Renal pelvis (tissue), 1 donor: ENCODE measurements at regions not wholly inside any gene's neighbourhood (a gene's known extent, or its start where the extent isn't known, plus 50 kb on each side); places are given as distances from the start of the nearest gene placed in this dataset.
"Not testable (repeated sequence)": the region's sequence is repeated elsewhere in the genome, so short reads cannot be mapped to it uniquely, and the experiment has no call there.

Experiments
- DNase-seq: peaks from one replicate; pipeline ENCODE4 v3.0.0-alpha.2; 2013

GRCh38 chr2:175829741-175830140 is 172.3 kb downstream of the LNPK start:
- DNase-seq, result no peak

DNA sequence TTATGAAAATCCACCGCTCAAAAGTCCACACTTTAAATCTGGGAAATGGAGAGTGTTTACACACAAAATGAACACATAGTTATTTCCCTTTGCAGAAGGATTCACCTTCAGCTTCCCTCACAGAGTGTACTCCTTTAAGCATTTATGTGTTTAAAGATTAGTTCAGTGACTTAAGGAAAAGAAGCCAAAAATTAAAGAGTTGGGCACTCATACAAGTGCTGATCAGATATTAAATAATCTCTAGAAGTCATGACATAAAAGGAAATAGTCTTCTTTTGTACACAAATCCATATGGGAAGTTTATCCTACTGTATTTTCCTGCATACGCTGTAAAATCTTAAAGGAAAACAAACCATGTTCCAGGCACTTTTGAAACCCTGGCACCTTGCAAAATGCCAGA is 174.2 kb downstream of the LNPK start:
- DNase-seq, result no peak

DNA sequence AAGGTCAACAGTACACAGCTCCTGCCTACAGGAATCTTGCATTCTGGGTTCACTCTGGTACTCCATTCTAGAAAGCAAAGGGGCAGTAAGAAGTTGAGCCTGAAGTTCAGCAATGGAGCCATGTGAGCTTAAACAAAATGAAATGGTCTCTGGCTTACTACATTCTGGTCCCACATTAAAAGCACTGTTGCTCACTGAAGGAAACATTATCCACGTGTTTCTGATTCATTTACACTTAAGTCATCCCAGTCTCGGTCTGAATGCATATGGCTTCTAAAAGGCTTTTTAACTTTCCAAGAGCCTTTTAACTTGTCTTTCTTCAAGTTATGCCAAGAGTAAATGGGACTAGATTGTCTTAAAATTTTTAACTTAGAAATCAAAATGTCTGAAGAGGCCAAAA is 177.8 kb downstream of the LNPK start:
- DNase-seq, result no peak

DNA sequence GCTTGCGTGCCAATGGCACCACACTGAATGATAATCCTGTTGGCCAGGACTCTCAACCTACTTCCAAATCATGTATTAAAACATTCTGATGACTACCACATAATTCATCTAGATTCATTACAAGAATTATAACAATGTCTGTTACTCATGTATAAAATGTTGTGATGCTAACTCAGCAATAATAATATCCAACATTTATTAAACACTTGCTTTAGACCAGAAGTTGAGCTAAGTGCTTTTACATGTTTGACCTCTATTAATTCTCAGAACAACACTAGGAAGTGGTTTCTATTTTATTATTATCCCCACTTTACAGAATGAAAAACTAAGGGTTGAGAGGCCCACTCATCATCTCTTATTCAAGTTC is 178.4 kb downstream of the LNPK start:
- no peak for DNase-seq

- DNase-seq, result no peak
Measured at GRCh38 chr2:175823002-175823706, 178.9 kb downstream of the LNPK start.

DNA sequence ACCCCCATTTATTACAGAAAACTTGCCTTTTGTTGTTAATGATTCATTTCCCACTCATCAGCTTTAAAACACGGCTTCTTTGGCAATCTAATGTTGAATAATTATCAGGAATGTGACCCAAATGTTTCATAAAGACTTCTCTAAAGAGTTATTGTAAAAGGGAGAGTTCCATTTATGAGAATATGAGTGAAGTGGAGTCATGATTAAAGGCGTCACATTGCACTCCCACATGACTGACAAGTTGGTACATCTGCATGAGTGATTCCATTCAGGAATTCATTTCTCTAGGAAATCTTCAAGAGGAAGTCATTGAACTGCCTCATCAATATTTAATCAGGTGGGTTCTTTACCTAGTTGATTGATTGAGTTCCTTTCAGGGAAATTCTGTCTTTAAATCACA is 184.8 kb downstream of the LNPK start:
- DNase-seq, result no peak

- DNase-seq, result no peak
Measured at GRCh38 chr2:175815537-175815936, 186.5 kb downstream of the LNPK start.

DNA sequence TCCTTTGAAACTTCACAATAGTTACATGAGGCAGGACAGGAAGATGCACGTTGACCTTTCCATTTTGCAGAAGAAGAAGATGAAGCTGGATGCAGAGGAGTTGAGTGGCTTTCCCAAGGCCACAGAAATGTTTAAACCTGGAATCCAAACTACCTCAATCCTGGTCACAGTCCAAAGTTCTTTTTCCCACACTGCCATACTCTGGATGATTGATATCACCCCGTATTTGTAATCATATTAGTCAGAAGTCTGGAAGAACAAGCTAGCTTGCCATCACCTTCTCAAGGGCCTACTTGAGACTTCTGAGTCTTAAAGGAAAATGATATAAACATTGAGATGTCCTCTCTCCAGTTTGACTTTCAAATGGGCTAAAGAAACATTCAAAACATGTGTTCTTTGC is 190.1 kb downstream of the LNPK start:
- no peak for DNase-seq

DNA sequence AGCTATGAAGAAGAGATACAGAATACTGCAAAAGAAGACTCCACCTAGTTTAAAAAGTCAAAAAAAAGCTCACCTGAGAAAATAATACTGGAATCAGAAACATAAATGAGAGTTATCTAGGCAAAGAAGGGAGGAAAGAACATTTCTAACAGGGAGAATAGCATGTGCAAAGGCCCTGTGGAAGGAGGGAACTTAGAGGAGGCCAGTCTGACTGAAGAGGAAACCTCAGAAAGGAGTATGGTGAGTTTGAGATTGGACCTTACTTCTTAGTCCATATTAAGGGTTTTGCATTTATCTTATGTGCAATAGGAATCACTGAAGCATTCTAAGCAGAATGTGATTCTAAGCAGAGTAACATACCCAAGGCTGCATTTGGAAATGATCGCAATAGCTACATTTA is 193.2 kb downstream of the LNPK start:
- DNase-seq, result no peak

DNA sequence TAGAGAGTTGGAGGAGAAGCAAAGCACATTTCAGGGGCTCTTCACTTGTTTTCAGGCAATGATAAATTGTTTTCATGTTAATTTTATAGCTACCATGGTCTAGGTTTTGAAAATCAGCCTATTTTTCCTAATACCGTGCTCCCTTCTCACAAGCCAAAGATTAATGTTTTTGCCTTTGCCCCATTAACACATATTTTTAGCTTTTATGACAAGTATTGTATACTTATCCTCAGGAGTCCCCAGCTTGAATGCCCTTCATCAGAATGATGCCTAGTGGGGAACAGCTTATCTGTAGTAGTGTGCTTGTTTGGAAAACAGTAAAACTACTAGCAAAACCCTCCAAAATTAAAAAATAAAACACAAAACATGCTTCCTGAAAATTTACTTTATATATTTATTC is 194.0 kb downstream of the LNPK start:
- no peak for DNase-seq

DNA sequence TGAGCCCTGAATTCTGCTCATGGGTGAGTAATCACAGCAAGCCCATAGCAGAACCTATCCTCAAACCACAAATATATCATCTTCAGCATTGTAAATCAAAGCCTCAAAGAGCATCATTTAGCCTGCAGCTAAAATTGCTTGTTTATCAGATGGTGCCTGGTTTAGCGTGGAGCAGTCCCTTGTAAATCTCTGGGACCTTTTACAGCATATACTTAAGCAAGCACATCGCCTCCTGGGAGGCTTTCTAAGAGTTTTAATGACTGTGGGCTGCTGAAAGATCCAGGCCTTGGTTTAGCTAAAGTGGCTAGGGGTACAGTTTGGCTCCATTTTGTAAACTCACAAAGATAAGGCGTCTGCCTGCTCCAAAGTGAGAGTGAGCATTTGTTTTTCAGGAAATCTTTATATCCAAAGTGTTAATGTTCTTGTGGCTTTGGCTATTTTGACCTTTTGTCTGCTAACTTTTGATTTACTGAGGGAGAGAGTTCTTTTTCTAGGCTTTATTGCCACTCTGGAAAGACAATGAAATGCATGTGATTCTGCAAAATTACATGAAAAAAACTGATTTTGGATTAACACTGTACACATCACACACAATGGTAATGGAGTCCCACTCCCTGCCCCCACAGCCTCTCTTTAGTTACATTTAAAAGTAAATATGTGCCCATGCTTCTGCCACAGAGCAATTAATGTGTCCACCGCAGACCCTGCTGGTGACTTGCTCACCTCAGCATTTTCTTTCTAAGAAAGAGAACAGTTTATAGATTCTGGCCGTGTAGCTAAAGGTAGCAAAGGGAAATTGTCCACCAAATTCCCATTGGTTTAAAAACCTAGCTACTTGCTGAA is 194.8 kb downstream of the LNPK start:
- no peak for DNase-seq

DNA sequence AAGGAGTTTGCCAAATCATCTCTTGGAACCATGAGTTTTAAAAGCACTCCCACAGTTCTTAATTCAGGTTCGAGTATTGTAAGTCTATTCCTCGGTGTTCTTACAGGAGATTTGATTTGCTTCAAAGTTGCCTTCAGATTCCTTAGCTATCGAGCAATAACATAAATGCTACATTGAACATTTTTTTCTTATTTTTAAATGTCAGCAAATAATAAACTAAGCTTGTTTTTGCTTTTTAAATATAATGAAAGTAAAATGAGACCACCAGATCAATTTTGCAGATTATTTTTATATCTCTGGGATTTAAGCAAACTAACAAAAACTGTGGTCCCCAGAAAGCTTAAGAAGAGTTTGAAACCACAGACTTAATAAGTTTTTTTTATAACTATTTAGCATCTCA is 195.5 kb downstream of the LNPK start:
- DNase-seq, result no peak

GRCh38 chr2:175806125-175806490 is 196.0 kb downstream of the LNPK start:
- DNase-seq, result no peak

DNA sequence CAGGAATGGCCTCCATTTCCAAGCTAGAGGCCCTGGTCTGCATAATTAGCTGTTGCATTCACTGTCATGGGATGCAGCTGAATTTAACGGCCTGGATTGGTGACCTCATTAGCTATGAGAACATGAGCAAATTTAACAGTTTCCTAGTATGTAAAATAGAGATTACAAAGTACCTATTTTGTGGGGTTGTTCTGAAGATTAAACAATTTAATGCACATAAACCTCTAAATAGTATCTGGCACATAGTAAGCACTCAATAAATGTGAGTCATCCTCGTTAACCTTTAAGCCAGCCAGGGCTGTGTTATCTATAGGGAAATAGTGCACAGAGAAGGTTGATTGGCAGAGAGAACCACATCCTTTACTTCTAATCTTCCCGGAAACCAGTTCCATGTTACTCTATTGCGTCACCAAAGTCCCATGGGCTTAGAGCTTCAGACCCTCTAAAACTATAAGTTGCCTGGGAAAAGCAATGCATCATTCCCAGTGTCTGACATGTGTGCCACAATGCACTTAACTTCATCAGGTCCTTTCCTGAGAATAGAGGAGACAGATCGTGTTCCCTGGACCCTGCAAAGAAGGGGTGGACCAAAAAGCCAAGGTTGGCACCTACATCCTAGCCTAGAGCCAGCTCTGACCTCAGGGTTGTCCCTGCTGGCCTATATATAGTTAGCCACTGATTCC is 196.5 kb downstream of the LNPK start:
- DNase-seq, result no peak

GRCh38 chr2:175804122-175804521 is 197.9 kb downstream of the LNPK start:
- DNase-seq, result no peak

DNA sequence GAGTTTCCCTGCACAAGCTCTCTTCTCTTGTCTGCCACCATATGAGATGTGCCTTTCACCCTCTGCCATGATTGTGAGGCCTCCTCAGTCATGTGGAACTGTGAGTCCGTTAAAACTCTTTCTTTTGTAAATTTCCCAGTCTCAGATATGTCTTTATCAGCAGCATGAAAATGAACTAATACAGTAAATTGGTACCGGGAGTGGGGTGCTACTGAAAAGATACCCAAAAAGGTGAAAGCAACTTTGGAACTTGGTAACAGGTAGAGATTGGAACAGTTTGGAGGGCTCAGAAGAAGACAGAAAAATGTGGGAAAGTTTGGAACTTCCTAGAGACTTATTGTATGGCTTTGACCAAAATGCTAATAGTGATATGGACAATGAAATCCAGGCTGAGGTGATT is 205.6 kb downstream of the LNPK start:
- not testable (repeated sequence) for DNase-seq

- no peak for DNase-seq
Measured at GRCh38 chr2:175793648-175794047, 208.4 kb downstream of the LNPK start.

- DNase-seq, result no peak
Measured at GRCh38 chr2:175792881-175793280, 209.2 kb downstream of the LNPK start.

- no peak for DNase-seq
Measured at GRCh38 chr2:175792199-175792598, 209.9 kb downstream of the LNPK start.

- no peak for DNase-seq
Measured at GRCh38 chr2:175786471-175787124, 215.5 kb downstream of the LNPK start.

GRCh38 chr2:175777337-175777736 is 224.7 kb downstream of the LNPK start:
- not testable (repeated sequence) for DNase-seq

DNA sequence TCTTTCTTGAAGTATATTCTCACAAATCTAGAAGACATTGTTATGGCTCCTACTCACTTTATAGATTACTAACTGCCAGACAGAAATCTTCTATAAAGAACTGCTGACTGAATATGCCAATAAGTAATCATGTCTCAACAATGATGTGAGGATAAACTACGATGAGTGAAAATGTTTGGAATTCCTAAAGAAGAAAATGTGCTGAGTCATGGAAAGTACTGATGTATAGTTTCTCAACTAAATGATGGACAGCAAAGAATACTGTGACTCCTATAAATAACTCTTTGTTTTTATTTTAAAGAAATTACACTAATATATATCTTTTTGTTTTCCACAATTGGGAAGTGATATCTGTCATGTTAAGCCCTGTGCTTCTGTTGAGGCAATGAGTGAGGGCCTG is 232.9 kb downstream of the LNPK start:
- no peak for DNase-seq

DNA sequence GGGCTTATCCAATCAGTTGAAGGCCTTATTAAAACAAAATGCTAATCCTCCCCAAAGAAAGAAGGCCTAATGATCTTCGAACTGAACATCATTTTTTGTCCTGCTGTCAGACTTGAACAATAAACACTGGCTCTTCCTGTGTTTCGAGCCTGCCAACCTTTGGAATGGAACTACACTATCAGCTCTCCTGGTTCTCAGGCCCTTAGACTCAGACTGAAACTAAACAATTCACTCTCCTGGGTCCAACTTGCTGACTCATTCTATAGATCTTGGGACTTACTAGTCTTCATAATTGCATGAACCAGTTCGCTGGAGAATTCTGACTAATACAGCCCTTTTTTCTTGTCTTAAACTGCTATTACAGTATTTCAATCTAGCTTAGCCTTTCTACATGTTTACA is 235.2 kb downstream of the LNPK start:
- no peak for DNase-seq
